ENCODE measurements at regions not wholly inside any gene's neighbourhood (a gene's known extent, or its start where the extent isn't known, plus 50 kb on each side); places are given as distances from the start of the nearest gene placed in this dataset.
A peak's percentile ranks its signal among the peaks of the same experiment; 100 is the strongest.

- H3K27ac Mint-ChIP-seq (ENCODE audit: unreplicated experiment), result peak overlapping the region; percentile 34
- no peak overlapping the region for H3K4me3 Mint-ChIP-seq (ENCODE audit: unreplicated experiment)
- no peak for DNase-seq (ENCODE audit: low spot score)
- H3K36me3 Mint-ChIP-seq (ENCODE audit: low read depth), result no peaks in the 10 kb centered on the region
- no peak for TF ChIP-seq CTCF (IDR thresholded peaks at IDR 0.05)
- H3K27me3 Mint-ChIP-seq (ENCODE audit: low read depth), result peaks cover 21% of the 10 kb centered on the region
- H3K9me3 Mint-ChIP-seq (ENCODE audit: low read depth), result no peaks in the 10 kb centered on the region
- H3K4me1 Mint-ChIP-seq (ENCODE audit: low read depth), result peaks cover 14% of the 10 kb centered on the region
Measured at GRCh38 chr15:62301993-62302675, 137.0 kb upstream of the C2CD4B start.

- peaks cover 18% of the 10 kb centered on the region for H3K4me1 Mint-ChIP-seq (ENCODE audit: low read depth)
- peak; percentile 92 for TF ChIP-seq CTCF (IDR thresholded peaks at IDR 0.05)
- DNase-seq (ENCODE audit: low spot score), result no peak
- H3K36me3 Mint-ChIP-seq (ENCODE audit: low read depth), result peaks cover 3% of the 10 kb centered on the region
- no peak overlapping the region for H3K4me3 Mint-ChIP-seq (ENCODE audit: unreplicated experiment)
- H3K9me3 Mint-ChIP-seq (ENCODE audit: low read depth), result peaks cover 15% of the 10 kb centered on the region
- H3K27me3 Mint-ChIP-seq (ENCODE audit: low read depth), result peaks cover 15% of the 10 kb centered on the region
- H3K27ac Mint-ChIP-seq (ENCODE audit: unreplicated experiment), result peak overlapping the region; percentile 27
Measured at GRCh38 chr15:62306851-62307504, 141.9 kb upstream of the C2CD4B start.

GRCh38 chr15:62307551-62307950 is 142.5 kb upstream of the C2CD4B start:
- peaks cover 12% of the 10 kb centered on the region for H3K4me1 Mint-ChIP-seq (ENCODE audit: low read depth)
- H3K27ac Mint-ChIP-seq (ENCODE audit: unreplicated experiment), result peak overlapping the region; percentile 27

GRCh38 chr15:62316413-62317060 is 151.5 kb upstream of the C2CD4B start:
- no peak for DNase-seq (ENCODE audit: low spot score)
- Mint-ChIP-seq H3K4me1 (ENCODE audit: low read depth) (no peaks in the 10 kb centered on the region), H3K27me3 (ENCODE audit: low read depth) (peaks cover 14% of the 10 kb centered on the region), H3K27ac (ENCODE audit: unreplicated experiment) (no peak overlapping the region), H3K9me3 (ENCODE audit: low read depth) (peaks cover 11% of the 10 kb centered on the region), H3K4me3 (ENCODE audit: unreplicated experiment) (no peak overlapping the region), H3K36me3 (ENCODE audit: low read depth) (peaks cover 5% of the 10 kb centered on the region)
- no peak for TF ChIP-seq CTCF (IDR thresholded peaks at IDR 0.05)

More at GRCh38 chr15:62307551-62307950, 142.5 kb upstream of the C2CD4B start:
- no peak for TF ChIP-seq CTCF (IDR thresholded peaks at IDR 0.05)
- peaks cover 18% of the 10 kb centered on the region for H3K27me3 Mint-ChIP-seq (ENCODE audit: low read depth)
- DNase-seq (ENCODE audit: low spot score), result no peak
- no peak overlapping the region for H3K4me3 Mint-ChIP-seq (ENCODE audit: unreplicated experiment)
- H3K9me3 Mint-ChIP-seq (ENCODE audit: low read depth), result peaks cover 21% of the 10 kb centered on the region
- peaks cover 7% of the 10 kb centered on the region for H3K36me3 Mint-ChIP-seq (ENCODE audit: low read depth)

GRCh38 chr15:62320259-62320658 is 155.2 kb upstream of the C2CD4B start:
- no peaks in the 10 kb centered on the region for H3K36me3 Mint-ChIP-seq (ENCODE audit: low read depth)
- no peak for DNase-seq (ENCODE audit: low spot score)
- no peaks in the 10 kb centered on the region for H3K9me3 Mint-ChIP-seq (ENCODE audit: low read depth)
- TF ChIP-seq CTCF (IDR thresholded peaks at IDR 0.05), result no peak
- H3K4me3 Mint-ChIP-seq (ENCODE audit: unreplicated experiment), result no peak overlapping the region
- peaks cover 10% of the 10 kb centered on the region for H3K4me1 Mint-ChIP-seq (ENCODE audit: low read depth)
- H3K27ac Mint-ChIP-seq (ENCODE audit: unreplicated experiment), result no peak overlapping the region
- H3K27me3 Mint-ChIP-seq (ENCODE audit: low read depth), result peaks cover 16% of the 10 kb centered on the region

Data from chondrocyte (in vitro differentiated cells).